ENCODE measurements at regions not wholly inside any gene's neighbourhood (a gene's known extent, or its start where the extent isn't known, plus 50 kb on each side); places are given as distances from the start of the nearest gene placed in this dataset.

- H3K4me1 ChIP-seq (ENCODE audit: control insufficient read depth in 1 of 2, insufficient read depth in 2 of 2, low read length in 2 of 2), result no peaks in the 10 kb centered on the region
- no peak for ATAC-seq (ENCODE audit: low FRiP score)
- H3K27ac ChIP-seq (ENCODE audit: low read depth in 1 of 2, low read length in 2 of 2), result no peak overlapping the region
- H3K27me3 ChIP-seq (ENCODE audit: control insufficient read depth in 1 of 2, insufficient read depth in 2 of 2, low read length in 1 of 2), result no peaks in the 10 kb centered on the region
- intact Hi-C loops (cut with DNase I), result loop anchor here in 1 of 2 donors (10.0 kb wide), 1 partner anchor 50 kb away; no protein-coding TSS in a partner anchor
- no peak overlapping the region for H3K4me3 ChIP-seq (ENCODE audit: low read length in 2 of 2)
- no peaks in the 10 kb centered on the region for H3K36me3 ChIP-seq (ENCODE audit: control insufficient read depth in 1 of 2, insufficient read depth in 2 of 2, low read length in 1 of 2)
- H3K9me3 ChIP-seq (ENCODE audit: control insufficient read depth, low read length), result no peaks in the 10 kb centered on the region
- no peak for DNase-seq
Measured at GRCh38 chr17:11105141-11105540, 135.9 kb upstream of the SHISA6 start.

- no peak for ATAC-seq (ENCODE audit: low FRiP score)
- Histone ChIP-seq H3K4me3 (ENCODE audit: low read length in 2 of 2) (no peak overlapping the region), H3K27ac (ENCODE audit: low read depth in 1 of 2, low read length in 2 of 2) (no peak overlapping the region), H3K36me3 (ENCODE audit: control insufficient read depth in 1 of 2, insufficient read depth in 2 of 2, low read length in 1 of 2) (no peaks in the 10 kb centered on the region), H3K27me3 (ENCODE audit: control insufficient read depth in 1 of 2, insufficient read depth in 2 of 2, low read length in 1 of 2) (no peaks in the 10 kb centered on the region), H3K4me1 (ENCODE audit: control insufficient read depth in 1 of 2, insufficient read depth in 2 of 2, low read length in 2 of 2) (no peaks in the 10 kb centered on the region), H3K9me3 (ENCODE audit: control insufficient read depth, low read length) (no peaks in the 10 kb centered on the region)
- WGBS, 2 donors, result 65 to 72% methylated on average over 3 of the region's 3 CpGs
- intact Hi-C loops (cut with DNase I), result no loop called here
- DNase-seq, result no peak
Measured at GRCh38 chr17:11097121-11097520, 143.9 kb upstream of the SHISA6 start.

GRCh38 chr17:11094331-11094730 lies 146.7 kb upstream of the SHISA6 start:
- intact Hi-C loops (cut with DNase I), result no loop called here

DNA sequence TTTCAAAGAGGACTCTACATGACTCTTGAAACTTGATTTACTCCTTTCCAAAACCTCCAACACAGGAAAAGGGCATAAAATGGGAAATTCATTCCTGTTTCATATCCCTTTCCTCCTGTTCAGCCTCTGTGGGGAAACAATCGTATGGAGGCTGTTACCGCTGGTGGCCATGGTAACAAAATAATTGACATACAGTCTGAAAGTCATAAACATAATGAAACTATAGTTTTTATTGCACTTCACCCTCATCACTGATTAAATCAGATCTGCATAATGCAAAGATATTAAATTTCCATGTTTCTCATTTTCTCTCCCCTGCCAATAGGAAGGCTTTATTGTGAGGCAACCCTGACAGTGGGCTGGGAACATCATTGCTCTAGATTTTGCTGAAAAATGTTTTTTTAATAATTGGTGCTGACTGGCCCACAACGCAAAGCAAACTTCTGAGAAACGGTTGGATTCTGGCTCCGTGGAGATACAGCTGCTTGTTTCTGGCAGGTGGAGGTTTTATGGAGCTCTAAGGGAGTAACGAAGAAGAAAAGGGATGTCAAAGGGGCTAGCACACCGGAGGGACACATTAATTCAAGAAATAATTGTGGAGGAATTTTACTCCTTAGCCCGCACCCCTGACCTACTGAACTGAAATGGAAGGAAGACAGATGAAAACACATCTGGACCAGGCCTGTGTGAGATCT lies 154.2 kb upstream of the SHISA6 start:
- WGBS, 2 donors, result 77% methylated on average over 8 of the region's 8 CpGs
- Histone ChIP-seq H3K9me3 (ENCODE audit: control insufficient read depth, low read length) (peaks cover 4% of the 10 kb centered on the region), H3K27me3 (ENCODE audit: control insufficient read depth in 1 of 2, insufficient read depth in 2 of 2, low read length in 1 of 2) (no peaks in the 10 kb centered on the region), H3K36me3 (ENCODE audit: control insufficient read depth in 1 of 2, insufficient read depth in 2 of 2, low read length in 1 of 2) (no peaks in the 10 kb centered on the region), H3K27ac (ENCODE audit: low read depth in 1 of 2, low read length in 2 of 2) (no peak overlapping the region), H3K4me1 (ENCODE audit: control insufficient read depth in 1 of 2, insufficient read depth in 2 of 2, low read length in 2 of 2) (no peaks in the 10 kb centered on the region), H3K4me3 (ENCODE audit: low read length in 2 of 2) (no peak overlapping the region)
- intact Hi-C loops (cut with DNase I), result no loop called here
- ATAC-seq (ENCODE audit: low FRiP score) (no peak), DNase-seq (no peak)

More at GRCh38 chr17:11094331-11094730, 146.7 kb upstream of the SHISA6 start:
- Histone ChIP-seq H3K36me3 (ENCODE audit: control insufficient read depth in 1 of 2, insufficient read depth in 2 of 2, low read length in 1 of 2) (no peaks in the 10 kb centered on the region), H3K27me3 (ENCODE audit: control insufficient read depth in 1 of 2, insufficient read depth in 2 of 2, low read length in 1 of 2) (no peaks in the 10 kb centered on the region), H3K9me3 (ENCODE audit: control insufficient read depth, low read length) (peaks cover 1% of the 10 kb centered on the region), H3K4me3 (ENCODE audit: low read length in 2 of 2) (no peak overlapping the region), H3K4me1 (ENCODE audit: control insufficient read depth in 1 of 2, insufficient read depth in 2 of 2, low read length in 2 of 2) (no peaks in the 10 kb centered on the region), H3K27ac (ENCODE audit: low read depth in 1 of 2, low read length in 2 of 2) (no peak overlapping the region)
- DNase-seq, result no peak
- 91 to 92% methylated on average over 14 of the region's 14 CpGs for WGBS, 2 donors
- ATAC-seq (ENCODE audit: low FRiP score), result no peak

GRCh38 chr17:11082559-11082958 lies 158.5 kb upstream of the SHISA6 start:
- Histone ChIP-seq H3K27me3 (ENCODE audit: control insufficient read depth in 1 of 2, insufficient read depth in 2 of 2, low read length in 1 of 2) (no peaks in the 10 kb centered on the region), H3K4me3 (ENCODE audit: low read length in 2 of 2) (no peak overlapping the region), H3K27ac (ENCODE audit: low read depth in 1 of 2, low read length in 2 of 2) (no peak overlapping the region), H3K4me1 (ENCODE audit: control insufficient read depth in 1 of 2, insufficient read depth in 2 of 2, low read length in 2 of 2) (no peaks in the 10 kb centered on the region), H3K36me3 (ENCODE audit: control insufficient read depth in 1 of 2, insufficient read depth in 2 of 2, low read length in 1 of 2) (no peaks in the 10 kb centered on the region), H3K9me3 (ENCODE audit: control insufficient read depth, low read length) (peaks cover 1% of the 10 kb centered on the region)
- DNase-seq (no peak), ATAC-seq (ENCODE audit: low FRiP score) (no peak)
- intact Hi-C loops (cut with DNase I), result no loop called here

- 66% methylated on average over 3 of the region's 3 CpGs for WGBS, 2 donors
- intact Hi-C loops (cut with DNase I), result no loop called here
- Histone ChIP-seq H3K4me3 (ENCODE audit: low read length in 2 of 2) (no peak overlapping the region), H3K9me3 (ENCODE audit: control insufficient read depth, low read length) (no peaks in the 10 kb centered on the region), H3K27me3 (ENCODE audit: control insufficient read depth in 1 of 2, insufficient read depth in 2 of 2, low read length in 1 of 2) (no peaks in the 10 kb centered on the region), H3K27ac (ENCODE audit: low read depth in 1 of 2, low read length in 2 of 2) (no peak overlapping the region), H3K36me3 (ENCODE audit: control insufficient read depth in 1 of 2, insufficient read depth in 2 of 2, low read length in 1 of 2) (no peaks in the 10 kb centered on the region), H3K4me1 (ENCODE audit: control insufficient read depth in 1 of 2, insufficient read depth in 2 of 2, low read length in 2 of 2) (no peaks in the 10 kb centered on the region)
- ATAC-seq (ENCODE audit: low FRiP score) (no peak), DNase-seq (no peak)
Measured at GRCh38 chr17:11081342-11081741, 159.7 kb upstream of the SHISA6 start.

DNA sequence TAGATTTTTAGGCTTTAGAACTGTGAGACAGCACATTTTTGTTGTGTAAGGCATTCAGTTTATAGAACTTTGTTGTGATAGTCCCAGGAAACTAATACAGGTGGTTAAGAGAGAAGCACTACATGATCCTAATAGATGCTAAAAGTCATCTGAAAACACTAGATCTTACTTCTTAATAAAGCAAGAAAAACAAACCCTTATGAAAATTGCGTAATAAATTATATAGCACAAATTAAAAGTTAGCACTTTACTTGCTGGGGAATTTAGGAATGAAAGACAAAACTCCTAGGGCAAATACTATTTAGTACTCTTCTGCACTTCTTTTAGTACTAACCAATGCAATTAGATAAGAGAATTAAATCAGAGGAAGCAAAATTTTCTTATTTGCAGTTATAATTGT lies 163.3 kb upstream of the SHISA6 start:
- no peaks in the 10 kb centered on the region for H3K27me3 ChIP-seq (ENCODE audit: control insufficient read depth in 1 of 2, insufficient read depth in 2 of 2, low read length in 1 of 2)
- peaks cover 2% of the 10 kb centered on the region for H3K9me3 ChIP-seq (ENCODE audit: control insufficient read depth, low read length)
- H3K4me3 ChIP-seq (ENCODE audit: low read length in 2 of 2), result no peak overlapping the region
- no peaks in the 10 kb centered on the region for H3K36me3 ChIP-seq (ENCODE audit: control insufficient read depth in 1 of 2, insufficient read depth in 2 of 2, low read length in 1 of 2)
- H3K4me1 ChIP-seq (ENCODE audit: control insufficient read depth in 1 of 2, insufficient read depth in 2 of 2, low read length in 2 of 2), result no peaks in the 10 kb centered on the region
- ATAC-seq (ENCODE audit: low FRiP score), result no peak
- intact Hi-C loops (cut with DNase I), result no loop called here
- H3K27ac ChIP-seq (ENCODE audit: low read depth in 1 of 2, low read length in 2 of 2), result no peak overlapping the region
- no peak for DNase-seq
- WGBS, 2 donors, result 83 to 94% methylated on average over 1 of the region's 1 CpG

- no peaks in the 10 kb centered on the region for H3K4me1 ChIP-seq (ENCODE audit: control insufficient read depth in 1 of 2, insufficient read depth in 2 of 2, low read length in 2 of 2)
- H3K27ac ChIP-seq (ENCODE audit: low read depth in 1 of 2, low read length in 2 of 2), result no peak overlapping the region
- ATAC-seq (ENCODE audit: low FRiP score), result no peak
- peaks cover 2% of the 10 kb centered on the region for H3K9me3 ChIP-seq (ENCODE audit: control insufficient read depth, low read length)
- intact Hi-C loops (cut with DNase I), result no loop called here
- DNase-seq, result no peak
- no peaks in the 10 kb centered on the region for H3K27me3 ChIP-seq (ENCODE audit: control insufficient read depth in 1 of 2, insufficient read depth in 2 of 2, low read length in 1 of 2)
- WGBS, 2 donors, result 51 to 66% methylated on average over 2 of the region's 2 CpGs
- no peak overlapping the region for H3K4me3 ChIP-seq (ENCODE audit: low read length in 2 of 2)
- no peaks in the 10 kb centered on the region for H3K36me3 ChIP-seq (ENCODE audit: control insufficient read depth in 1 of 2, insufficient read depth in 2 of 2, low read length in 1 of 2)
Measured at GRCh38 chr17:11074451-11074850, 166.6 kb upstream of the SHISA6 start.

GRCh38 chr17:11056926-11057325 lies 184.1 kb upstream of the SHISA6 start:
- Histone ChIP-seq H3K4me1 (ENCODE audit: control insufficient read depth in 1 of 2, insufficient read depth in 2 of 2, low read length in 2 of 2) (no peaks in the 10 kb centered on the region), H3K9me3 (ENCODE audit: control insufficient read depth, low read length) (peaks cover 5% of the 10 kb centered on the region), H3K36me3 (ENCODE audit: control insufficient read depth in 1 of 2, insufficient read depth in 2 of 2, low read length in 1 of 2) (no peaks in the 10 kb centered on the region), H3K27me3 (ENCODE audit: control insufficient read depth in 1 of 2, insufficient read depth in 2 of 2, low read length in 1 of 2) (no peaks in the 10 kb centered on the region), H3K4me3 (ENCODE audit: low read length in 2 of 2) (no peak overlapping the region), H3K27ac (ENCODE audit: low read depth in 1 of 2, low read length in 2 of 2) (no peak overlapping the region)
- ATAC-seq (ENCODE audit: low FRiP score) (no peak), DNase-seq (no peak)
- intact Hi-C loops (cut with DNase I), result loop anchor here in 1 of 2 donors (10.0 kb wide), 1 partner anchor 48 kb away; no protein-coding TSS in a partner anchor
